Lung microvascular endothelial cell (primary cell): ENCODE measurements at regions not wholly inside any gene's neighbourhood (a gene's known extent, or its start where the extent isn't known, plus 50 kb on each side); places are given as distances from the start of the nearest gene placed in this dataset.

ENCODE experiments used
- DNase-seq, 2 donors: peaks; one replicate each; pipeline versions ENCODE4 v3.0.0 to v3.0.0-alpha.2; 2010; ENCODE audit warnings: low read depth in 2 of 2

DNA sequence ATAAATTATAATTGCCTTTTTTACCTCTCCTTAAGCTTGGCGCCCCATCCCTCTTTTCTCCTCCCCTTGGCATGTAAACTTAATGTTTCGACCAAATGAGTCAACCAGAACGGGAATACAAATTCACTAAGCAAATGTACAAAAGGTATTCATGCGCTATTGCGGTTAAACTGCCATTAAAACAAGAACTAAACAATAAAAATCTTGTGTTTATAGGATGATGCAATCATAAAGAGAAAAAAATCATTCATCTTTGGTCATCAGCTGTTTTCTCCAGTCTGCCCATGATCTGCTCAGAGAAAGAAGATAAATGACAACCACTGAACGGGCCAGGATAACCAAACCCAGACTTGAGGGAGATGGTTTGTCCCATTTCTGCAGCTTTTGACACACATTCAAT is 534.2 kb upstream of the PLXNA2 start:
- DNase-seq, result no peak

DNA sequence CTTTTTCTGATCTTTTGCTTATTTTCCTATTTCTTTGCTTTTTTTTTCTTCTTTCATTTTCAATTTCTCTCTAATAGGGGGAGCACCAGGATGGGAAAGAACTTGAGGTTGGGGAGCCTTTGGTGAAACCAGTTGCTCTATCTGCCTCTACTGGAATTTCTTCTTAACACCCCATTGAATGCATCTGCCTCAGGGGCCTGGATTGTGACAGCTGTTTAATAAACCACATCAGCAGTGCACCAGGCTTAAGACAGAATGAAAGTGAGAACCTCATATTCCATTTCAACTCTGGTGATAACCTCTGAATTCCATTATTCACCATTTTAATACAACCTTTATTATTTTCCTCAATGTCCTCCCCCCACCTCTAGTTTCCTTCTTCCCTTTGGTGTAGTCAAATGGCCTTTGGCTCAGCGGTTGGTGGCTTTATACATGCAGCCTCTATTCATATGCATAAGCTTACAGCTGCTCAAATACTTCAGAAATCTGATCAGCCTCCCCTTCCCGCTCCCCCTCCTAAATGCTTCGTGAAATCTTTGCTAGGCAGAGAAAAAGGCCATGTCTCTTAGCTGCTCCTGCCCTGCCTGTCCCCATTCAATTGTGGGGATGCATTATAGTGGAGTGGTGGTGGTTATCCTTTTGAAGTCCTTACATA is 537.3 kb upstream of the PLXNA2 start:
- no peak for DNase-seq

DNA sequence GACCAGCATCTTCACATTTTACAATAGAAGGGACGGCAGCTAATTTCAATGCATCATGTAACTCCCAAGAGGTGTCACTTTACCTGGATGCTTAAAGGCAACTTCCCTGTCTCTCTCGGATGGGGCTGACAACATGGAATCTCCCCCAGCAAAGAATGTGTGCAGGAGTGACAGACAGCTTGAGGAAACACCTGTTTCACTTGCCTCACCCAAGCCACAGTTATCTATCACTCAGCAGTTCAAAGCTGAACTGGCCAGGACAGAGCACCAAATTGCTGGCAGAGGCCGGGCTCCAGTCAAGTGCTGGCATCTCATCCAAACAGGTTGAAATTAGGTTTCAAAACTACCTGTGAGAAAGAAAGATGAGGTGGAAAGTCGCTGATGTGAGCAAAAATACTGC is 538.0 kb upstream of the PLXNA2 start:
- no peak for DNase-seq

DNA sequence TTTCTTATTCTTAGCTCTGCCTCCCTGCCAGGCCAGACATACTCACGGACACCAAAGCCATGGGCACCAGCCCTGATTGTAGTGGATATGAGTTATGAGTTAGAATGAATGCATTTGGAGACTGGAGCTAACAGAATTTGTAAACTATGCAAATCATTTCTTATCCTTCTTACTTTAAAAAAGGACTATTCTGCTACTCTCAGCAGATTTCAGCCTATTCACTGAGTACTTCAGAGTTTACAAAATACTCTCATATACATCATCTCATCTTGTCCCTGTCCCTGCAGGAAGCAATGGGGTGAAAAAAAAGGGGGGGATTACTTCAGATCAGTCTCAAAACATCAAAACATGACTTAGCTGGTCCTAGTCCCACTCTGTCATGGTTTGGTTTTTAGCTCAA is 541.4 kb upstream of the PLXNA2 start:
- no peak for DNase-seq

DNA sequence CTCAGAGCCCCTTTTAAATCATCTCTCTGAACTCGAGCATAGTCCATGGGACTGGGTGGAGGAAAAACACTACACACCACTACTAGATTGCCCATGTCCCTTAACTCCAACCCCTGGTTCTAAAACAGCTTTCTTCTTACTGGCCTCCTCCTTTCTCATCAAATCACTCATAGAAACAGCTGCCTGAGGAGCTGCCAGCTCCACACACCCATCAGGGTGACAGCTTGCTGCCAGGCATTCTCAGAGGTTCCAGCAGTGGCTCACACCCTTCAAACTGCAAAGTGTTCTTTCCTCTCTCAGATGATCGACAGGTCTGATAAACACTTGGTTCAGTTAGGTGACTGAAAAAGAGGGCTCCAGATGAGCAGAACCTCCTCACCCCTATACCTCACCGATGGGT is 543.0 kb upstream of the PLXNA2 start:
- DNase-seq, result no peak

DNA sequence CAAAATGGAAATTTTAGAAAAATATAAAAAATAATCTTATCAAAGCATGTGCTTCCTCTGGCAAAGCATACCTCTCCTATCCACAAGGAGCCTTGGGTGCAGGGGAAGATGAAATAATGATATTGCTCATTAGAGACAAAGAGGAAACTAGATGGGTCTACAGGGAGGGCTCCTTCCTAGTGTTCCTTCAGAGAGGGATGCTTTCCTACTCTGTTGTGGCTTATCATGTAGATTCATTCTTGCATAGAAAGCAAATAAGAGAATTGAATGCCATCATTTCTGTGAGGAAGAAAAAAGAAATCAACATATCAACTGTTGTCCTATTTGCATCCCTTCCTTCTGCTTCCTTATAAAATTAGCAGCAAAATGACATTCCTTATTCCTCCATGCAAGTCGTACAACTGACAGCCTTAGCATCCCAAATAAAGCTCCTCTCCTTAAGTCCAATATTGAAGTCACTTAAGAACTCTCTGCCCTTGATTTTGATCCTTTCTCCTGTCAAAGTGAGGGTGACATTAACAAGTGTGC is 543.9 kb upstream of the PLXNA2 start:
- no peak for DNase-seq

DNA sequence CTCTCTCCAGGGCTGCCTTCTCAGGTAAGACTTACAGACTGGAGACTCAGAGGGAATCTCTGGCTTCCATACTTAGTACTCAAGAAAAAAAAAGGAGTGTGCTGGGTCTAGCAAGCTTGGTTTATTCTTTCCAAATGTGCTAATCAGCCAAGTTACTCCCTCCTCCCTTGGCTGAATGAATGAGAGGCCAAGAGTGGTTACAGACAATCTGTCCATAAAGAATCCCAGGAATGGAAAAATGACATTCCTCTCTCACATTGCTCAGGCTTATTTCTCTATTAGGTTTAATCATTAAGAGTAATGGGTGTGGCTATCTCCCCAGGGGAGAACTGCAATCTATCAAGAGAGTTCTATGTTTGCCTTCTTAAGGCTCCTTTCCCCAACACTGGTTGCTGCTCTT is 547.3 kb upstream of the PLXNA2 start:
- peak in 1 of 2 donors; percentile 34 for DNase-seq

DNA sequence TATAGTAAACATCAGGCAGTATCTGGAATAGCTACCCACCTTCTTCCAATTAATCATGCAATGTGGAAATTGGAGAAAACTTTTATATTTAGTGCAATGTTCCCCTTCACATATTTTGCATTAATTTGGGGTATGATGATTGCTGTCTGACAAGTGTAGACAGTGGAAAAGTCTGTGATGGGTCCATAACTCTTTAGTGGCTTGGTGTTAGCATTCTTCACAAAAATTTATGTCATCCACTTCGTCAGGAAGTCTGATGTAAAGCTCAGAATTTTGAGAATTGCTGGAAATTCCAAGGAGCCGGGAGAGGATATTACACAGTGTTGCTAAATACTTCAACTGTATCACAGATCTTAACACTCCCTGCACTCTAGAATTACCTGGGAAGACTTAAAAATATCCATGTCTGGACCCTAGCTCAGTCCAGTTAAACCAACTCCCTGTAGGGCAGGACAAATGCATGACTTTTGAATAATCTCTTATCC is 549.7 kb upstream of the PLXNA2 start:
- peak in 1 of 2 donors; percentile 46 for DNase-seq

DNA sequence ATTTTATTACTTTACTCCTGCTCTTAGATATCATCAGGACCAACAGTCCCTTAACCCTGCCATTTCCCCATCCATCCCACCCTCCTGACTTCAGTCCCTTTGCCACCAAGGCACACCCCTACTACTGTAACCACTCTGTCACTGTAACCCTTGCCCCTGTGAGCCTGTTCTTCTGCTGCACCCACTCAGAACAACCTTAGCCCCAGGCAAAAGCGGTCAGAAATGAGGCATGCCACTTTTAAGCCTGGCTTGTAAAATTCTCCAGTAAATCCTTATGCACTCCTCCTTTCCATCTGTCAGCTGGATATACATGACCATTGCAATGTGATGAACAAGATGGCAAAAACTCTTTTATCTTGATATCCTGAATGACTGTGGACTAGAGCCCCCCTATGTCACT is 555.0 kb upstream of the PLXNA2 start:
- DNase-seq, result no peak

DNA sequence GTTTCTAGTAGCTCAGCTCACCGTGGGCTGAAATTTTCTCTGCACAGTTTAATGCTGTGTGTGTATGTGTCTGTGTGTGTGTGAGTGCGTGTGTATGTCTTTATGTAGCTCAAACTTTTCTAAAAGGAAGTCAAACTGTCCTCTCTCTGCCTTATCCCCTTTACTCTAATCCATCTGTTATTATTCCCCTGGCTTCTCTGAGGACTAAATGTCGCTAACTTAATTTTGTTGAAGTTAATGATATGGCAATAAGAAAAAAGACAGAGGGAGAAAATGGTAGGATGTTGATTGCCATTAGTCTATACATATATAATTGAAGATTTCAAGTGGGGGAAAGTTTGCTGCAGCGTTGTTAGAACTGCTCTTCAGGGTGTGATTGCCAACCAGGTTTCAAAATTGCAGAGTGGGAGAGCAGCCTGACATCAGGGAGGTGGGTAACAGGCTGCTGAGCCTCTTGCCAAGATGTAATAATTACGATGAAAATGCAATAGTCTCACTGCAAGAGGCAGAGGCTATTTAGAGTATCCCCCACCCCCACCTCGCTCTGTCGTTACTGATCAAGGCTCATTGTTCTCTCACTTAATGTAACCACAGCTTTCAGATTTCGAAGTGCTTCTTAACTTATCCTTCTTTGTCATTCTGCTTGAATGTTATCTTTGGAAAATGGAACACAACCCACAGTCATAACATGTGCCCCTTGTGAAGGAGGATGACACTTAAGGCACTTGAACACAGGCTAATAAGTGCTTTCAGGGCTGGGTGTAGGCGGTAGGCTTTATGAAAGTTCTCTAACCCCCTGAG is 559.0 kb upstream of the PLXNA2 start:
- no peak for DNase-seq

DNA sequence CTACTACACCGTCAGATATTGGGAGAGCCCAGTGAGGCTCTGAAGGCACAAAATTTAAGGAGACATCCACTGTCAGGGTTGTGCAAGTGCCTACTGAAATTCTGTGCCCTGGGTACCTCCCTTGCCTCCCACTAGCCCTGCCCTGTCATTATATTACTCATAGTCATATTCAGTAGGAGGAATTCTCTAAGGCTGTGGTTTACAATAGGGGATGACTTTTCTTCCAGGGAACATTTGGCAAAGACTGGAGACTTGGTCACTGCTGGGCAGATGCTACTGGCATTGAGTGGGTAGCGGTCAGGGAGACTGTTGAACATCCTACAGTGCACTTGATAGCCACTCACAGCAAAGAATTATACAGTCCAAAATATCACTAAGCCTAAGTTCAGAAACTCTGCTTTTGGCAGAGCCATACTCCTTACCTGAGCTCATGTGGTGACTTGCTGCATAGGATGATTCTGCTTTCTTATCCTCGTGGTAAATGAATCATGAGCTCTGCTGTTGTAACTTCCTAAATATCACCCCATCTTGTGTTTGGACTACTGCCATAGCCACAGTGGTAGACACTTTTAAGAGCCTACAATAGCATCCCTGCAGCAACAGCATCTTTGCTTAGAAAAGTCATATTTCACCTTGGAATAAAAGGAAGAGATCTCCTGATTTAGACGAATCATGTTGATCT is 563.4 kb upstream of the PLXNA2 start:
- DNase-seq, result no peak

DNA sequence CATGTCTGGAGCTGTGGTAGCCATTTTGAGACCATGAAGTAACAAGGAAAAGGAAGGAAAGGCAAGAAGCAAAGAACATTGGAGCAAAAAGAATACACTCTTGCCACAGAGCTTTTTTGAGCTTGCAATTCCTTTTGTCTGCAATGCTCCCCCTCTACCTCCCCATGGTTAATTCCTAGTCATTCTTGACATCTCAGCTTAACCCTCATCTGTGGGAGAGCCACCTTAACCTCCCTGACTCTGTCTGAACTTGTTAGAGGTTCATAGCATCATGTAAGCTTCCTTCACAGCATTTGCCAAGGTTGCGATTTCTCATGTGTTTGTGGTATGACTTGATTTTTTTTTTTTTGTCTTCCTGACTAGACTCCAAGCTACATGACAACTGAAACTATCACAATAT is 564.1 kb upstream of the PLXNA2 start:
- no peak for DNase-seq

DNA sequence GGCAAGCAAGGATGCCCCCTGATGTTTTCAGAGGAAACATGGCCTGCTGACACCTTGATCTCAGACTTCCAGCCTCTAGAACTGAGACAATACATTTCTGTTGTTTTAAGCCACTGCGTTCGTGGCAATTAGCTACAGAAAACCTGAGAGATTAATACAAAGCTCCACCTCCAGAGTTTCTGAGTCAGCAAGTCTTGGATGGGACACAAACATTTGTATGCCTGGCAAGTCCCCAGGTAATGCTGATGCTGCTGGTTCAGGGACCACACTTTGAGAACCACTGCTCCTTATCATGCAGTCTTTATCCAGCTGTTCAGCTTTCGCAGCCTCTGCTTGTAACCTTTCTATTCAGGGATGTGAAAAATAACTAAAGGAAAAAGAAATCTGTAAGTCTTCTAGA is 565.7 kb upstream of the PLXNA2 start:
- no peak for DNase-seq

DNA sequence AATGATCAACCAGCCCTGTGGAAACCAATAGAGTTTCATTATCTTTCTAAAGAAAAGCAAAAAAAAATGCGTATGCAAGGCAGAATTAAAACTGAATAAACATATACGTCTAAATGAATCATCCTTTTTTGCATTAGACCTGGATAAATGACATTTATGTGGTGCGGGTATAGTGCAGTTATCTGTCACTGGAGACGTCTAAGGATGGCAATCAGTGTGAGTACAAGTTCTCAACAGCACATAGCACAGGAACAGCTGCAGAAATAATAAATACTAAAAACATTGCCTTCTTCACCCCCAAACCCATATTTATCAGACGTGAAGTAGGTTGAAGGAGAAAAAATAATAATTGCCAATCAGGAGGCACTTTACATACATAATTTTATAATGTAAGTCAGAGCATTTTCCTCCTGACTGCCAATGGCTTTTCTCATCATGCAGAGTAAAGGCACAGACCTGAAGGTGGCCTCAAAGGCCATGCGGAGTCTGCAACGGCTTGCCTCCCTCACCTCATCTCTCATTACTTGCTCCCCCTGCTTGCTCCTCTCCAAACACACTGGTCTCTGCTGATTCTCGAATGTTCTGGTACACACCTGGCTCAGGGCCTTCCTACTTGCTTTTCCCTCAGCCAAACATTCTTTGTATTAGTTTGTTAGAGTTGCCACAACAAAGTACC is 574.7 kb upstream of the PLXNA2 start:
- no peak for DNase-seq

DNA sequence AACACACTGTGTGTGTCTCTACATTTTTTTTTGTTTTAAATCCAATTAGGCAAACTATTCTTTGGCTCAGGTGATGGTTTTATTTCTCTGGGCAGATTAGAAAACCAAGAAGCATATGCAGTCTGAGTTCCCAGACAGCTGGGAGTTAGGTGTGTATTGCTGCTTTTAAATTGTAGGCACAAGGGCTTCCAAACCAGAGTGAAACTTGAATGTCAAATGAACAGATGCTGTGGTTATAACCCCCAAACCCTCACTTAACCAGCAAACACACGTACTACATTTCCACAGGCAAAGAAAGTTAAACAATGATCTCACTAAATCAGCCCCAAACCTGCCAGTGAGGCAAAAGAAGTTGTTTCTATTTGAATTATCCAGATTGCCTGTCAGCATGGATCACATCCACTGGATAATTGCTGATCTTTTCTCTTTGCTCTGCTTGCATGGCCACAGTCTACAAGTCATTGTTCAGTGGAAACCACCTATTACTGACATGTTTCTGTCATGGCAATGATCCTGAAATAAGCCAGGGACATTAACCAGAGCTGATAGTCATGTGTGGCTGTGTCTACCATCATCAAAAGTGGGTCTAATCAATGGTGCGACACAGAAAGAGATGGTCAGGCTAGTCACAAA is 576.5 kb upstream of the PLXNA2 start:
- DNase-seq, result no peak

DNA sequence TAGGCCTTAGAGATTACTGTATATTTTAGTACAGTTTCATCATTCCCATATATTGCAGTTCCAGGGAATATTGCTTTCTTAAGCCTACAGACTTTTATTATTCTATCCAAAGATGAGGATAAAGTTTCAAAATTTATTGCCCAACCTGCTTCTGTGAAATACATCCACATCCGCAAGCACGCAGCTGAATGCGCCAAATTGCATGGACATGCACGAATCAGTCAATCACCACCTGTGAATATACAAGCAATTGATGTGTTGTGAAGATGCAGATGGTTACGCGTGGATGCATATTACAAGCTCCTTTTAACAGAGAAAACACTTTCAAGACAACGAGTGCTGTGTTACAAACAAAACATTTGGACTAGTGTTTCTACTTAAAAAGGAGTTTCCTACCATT is 577.8 kb upstream of the PLXNA2 start:
- no peak for DNase-seq

DNA sequence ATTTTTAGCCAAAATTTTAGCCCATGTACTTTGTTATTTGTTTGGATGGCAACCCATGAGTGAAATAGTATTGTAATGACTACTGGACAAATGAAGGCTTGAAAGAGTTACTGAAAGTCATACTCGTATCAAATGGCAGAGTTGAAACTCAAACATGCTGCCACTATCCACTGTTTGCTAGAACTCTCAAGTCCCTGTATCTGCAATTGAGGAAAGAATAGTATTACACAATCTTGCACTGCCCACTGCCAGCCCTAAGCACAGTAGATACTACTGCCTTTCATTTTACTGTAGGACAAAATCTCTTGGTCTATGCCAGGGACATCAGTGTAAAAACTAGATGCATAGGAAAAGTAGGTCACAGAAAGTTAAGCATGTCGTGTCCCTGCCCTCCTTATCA is 581.1 kb upstream of the PLXNA2 start:
- DNase-seq, result no peak

DNA sequence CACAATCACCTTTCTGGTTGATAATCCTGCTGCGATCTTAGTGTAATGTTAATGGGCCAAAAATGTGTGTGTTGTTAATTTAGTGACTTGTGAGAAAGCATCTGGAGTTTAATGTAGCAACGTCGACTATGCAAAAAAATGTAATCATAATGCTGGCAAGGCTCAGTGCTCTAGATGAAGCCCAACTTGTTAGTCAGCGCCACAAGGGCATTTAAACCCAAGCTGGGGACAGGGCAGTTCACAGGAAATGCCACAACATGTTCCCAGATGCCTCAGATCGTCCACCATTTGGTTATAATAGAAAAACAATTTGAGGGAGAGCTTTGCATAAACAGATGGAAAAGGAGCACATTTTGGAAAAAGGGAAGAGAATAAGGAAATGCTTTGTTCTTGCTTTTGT is 585.4 kb upstream of the PLXNA2 start:
- peak; percentile 17 to 20 for DNase-seq

DNA sequence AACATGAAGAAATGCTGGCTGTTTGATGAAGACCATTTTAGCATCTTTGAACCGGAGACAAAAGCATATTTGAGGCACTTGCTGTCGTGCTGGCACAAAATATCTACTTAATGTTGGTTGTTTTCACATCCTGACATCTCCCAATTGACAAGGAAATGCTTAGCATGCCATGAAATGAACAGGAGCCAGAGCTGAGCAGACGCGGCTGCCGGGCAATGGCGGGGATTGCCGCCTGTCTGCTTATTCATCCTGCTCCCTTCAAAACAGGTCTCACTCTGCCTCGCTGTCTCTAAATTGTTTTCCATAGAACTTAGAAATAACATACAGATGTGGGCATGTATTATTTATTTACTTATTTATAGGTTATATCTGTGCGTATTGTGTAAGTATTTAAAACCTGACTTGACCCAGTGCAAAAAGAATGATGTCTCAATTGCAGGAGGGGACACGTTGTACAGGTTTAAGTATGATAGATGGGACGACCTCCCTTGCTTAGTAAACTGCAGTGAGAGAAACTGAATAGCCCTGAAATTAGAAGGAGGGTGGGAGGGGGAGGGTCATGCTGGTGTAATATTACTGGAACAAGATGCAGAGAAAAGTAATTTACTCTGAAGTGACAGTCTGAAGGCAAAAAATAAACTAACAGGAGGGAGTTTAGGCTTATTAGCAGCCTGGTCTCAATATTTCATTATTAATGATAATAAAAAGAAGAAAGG is 590.4 kb upstream of the PLXNA2 start:
- DNase-seq, result peak; percentile 42 to 63

DNA sequence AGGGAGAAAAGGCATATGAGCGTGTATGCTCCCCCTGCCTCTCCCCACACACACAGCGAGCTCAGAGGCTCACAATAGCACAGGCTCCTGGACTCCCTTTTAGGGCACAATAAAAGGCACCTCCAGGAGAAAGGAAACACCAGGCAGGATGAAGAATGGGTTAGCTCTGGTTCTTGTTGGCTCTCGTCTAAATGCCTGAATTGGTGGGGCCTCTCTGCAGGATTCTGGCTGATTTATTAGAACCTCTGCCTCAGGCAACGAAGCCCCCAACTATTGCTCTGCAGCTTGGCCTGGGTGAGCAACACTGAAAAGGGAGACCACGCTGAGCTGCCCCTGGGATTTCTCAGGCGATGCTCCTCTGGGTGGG is 590.9 kb upstream of the PLXNA2 start:
- peak in 1 of 2 donors; percentile 15 for DNase-seq

DNA sequence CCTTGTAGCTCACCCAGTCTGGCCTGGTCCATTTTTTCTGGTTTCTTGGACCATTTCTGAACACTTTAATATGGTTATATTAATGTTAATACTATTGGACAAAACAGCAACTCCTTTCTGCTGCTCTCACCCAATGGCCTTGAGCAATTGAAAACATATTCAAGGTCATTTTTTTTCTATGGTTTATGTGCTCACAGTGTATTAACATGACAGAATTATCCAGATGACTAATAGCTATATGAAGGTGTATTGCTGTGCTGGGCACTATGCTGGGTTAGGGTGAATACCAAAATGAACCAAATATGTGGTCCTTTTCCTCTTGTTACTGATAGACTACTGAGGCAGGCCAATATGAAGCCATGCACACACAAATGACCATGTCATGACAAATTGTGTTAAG is 591.6 kb upstream of the PLXNA2 start:
- no peak for DNase-seq
